C4-2B (cell line): ENCODE measurements at regions not wholly inside any gene's neighbourhood (a gene's known extent, or its start where the extent isn't known, plus 50 kb on each side); places are given as distances from the start of the nearest gene placed in this dataset.

Experiments
- ZFX ChIP-seq: fragments of 450-650 bp; IDR thresholded peaks from 2 replicates; pipeline ENCODE4 v1.6.1; 2017
- TF ChIP-seq, protein P1 (sequence below): fragments of 450-650 bp; conservative IDR thresholded peaks from 2 replicates; pipeline ENCODE4 v1.5.1; 2017; ENCODE audit warnings: mild to moderate bottlenecking

DNA sequence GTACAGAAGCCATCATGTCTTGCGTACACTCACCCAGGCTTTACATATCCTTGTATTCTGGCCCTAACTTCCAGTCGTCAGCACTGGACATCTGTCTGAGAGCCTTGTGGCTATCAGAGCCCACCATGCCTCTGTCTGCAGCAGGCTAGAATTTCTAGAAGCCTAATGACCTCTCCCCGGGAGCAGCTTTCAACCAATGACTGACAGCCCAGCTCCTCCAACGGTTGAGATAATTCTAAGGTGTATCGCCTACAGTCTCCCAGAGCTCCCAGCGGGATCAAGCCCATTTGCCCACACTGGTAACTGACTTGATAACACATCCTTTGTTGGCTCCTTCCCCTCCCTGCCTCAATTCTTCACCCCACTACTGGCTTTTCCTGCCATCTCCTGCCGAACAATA is 562.8 kb downstream of the BCOR start:
- TF ChIP-seq, protein P1, sequence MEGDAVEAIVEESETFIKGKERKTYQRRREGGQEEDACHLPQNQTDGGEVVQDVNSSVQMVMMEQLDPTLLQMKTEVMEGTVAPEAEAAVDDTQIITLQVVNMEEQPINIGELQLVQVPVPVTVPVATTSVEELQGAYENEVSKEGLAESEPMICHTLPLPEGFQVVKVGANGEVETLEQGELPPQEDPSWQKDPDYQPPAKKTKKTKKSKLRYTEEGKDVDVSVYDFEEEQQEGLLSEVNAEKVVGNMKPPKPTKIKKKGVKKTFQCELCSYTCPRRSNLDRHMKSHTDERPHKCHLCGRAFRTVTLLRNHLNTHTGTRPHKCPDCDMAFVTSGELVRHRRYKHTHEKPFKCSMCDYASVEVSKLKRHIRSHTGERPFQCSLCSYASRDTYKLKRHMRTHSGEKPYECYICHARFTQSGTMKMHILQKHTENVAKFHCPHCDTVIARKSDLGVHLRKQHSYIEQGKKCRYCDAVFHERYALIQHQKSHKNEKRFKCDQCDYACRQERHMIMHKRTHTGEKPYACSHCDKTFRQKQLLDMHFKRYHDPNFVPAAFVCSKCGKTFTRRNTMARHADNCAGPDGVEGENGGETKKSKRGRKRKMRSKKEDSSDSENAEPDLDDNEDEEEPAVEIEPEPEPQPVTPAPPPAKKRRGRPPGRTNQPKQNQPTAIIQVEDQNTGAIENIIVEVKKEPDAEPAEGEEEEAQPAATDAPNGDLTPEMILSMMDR, result no peak
- TF ChIP-seq ZFX, result no peak
